Colonic mucosa (tissue), 4 donors: ENCODE measurements at regions not wholly inside any gene's neighbourhood (a gene's known extent, or its start where the extent isn't known, plus 50 kb on each side); places are given as distances from the start of the nearest gene placed in this dataset.

Experiments used
- DNase-seq: peaks from one replicate; pipeline ENCODE4 v3.0.0-alpha.2; 2020
- H3K27ac ChIP-seq: fragments of 200-600 bp; one replicate; pipeline ENCODE4 v1.8.0; 2021
- H3K27me3 ChIP-seq: fragments of 200-600 bp; one replicate; pipeline ENCODE4 v1.8.0; 2021
- H3K36me3 ChIP-seq: fragments of 200-600 bp; one replicate; pipeline ENCODE4 v1.8.0; 2021
- H3K4me1 ChIP-seq: fragments of 200-600 bp; one replicate; pipeline ENCODE4 v1.8.0; 2021; ENCODE audit warnings: mild to moderate bottlenecking
- H3K4me3 ChIP-seq: fragments of 200-600 bp; one replicate; pipeline ENCODE4 v1.8.0; 2021
- H3K9ac ChIP-seq, 2 donors: one replicate each; pipeline ENCODE4 v1.7.0; 2013; ENCODE audit warnings: control low read depth in 2 of 2, low read depth in 2 of 2, low read length in 2 of 2
- H3K9me3 ChIP-seq: fragments of 200-600 bp; one replicate; pipeline ENCODE4 v1.8.0; 2021
- CTCF ChIP-seq: fragments of 200-600 bp; IDR thresholded peaks from one replicate; pipeline ENCODE4 v1.8.0; 2022; ENCODE audit warnings: antibody characterized with exemption, mild to moderate bottlenecking
- intact Hi-C: fragments of 100-400 bp; cut with DNase I; formaldehyde crosslinking; loops from one replicate; pipeline ENCODE4 v1.14.1; 2022
- donor health status: healthy.
- donor health status: DM: no; HTN: no; CAD: no.
- donor health status: DM: no; HTN: no; CAD: no.

GRCh38 chr6:47151232-47151898, 109.2 kb upstream of the ADGRF1 start:
- no peak for DNase-seq
- intact Hi-C loops, result no loop called here
- no peaks in the 10 kb centered on the region for H3K4me1 ChIP-seq
- no peak overlapping the region for H3K27ac ChIP-seq
- no peaks in the 10 kb centered on the region for H3K27me3 ChIP-seq
- no peaks in the 10 kb centered on the region for H3K36me3 ChIP-seq
- H3K9ac ChIP-seq, result no peak overlapping the region
- no peak overlapping the region for H3K4me3 ChIP-seq
- no peaks in the 10 kb centered on the region for H3K9me3 ChIP-seq
- TF ChIP-seq CTCF, result no peak

GRCh38 chr6:47149554-47149953, 107.4 kb upstream of the ADGRF1 start:
- Histone ChIP-seq H3K4me1 (no peaks in the 10 kb centered on the region), H3K9me3 (no peaks in the 10 kb centered on the region), H3K36me3 (no peaks in the 10 kb centered on the region), H3K4me3 (no peak overlapping the region), H3K9ac (no peak overlapping the region), H3K27me3 (no peaks in the 10 kb centered on the region), H3K27ac (no peak overlapping the region)
- TF ChIP-seq CTCF, result no peak
- no peak for DNase-seq
- intact Hi-C loops, result no loop called here

- Histone ChIP-seq H3K4me1 (no peaks in the 10 kb centered on the region), H3K9me3 (no peaks in the 10 kb centered on the region), H3K27ac (no peak overlapping the region), H3K27me3 (no peaks in the 10 kb centered on the region), H3K9ac (no peak overlapping the region), H3K4me3 (no peak overlapping the region), H3K36me3 (no peaks in the 10 kb centered on the region)
- intact Hi-C loops, result no loop called here
- no peak for DNase-seq
- TF ChIP-seq CTCF, result no peak
Observed at GRCh38 chr6:47149066-47149465, 106.9 kb upstream of the ADGRF1 start.

GRCh38 chr6:47147836-47148344, 105.8 kb upstream of the ADGRF1 start:
- no peak overlapping the region for H3K4me3 ChIP-seq
- intact Hi-C loops, result no loop called here
- TF ChIP-seq CTCF, result no peak
- H3K9ac ChIP-seq, result no peak overlapping the region
- no peak overlapping the region for H3K27ac ChIP-seq
- H3K27me3 ChIP-seq, result no peaks in the 10 kb centered on the region
- H3K4me1 ChIP-seq, result no peaks in the 10 kb centered on the region
- no peaks in the 10 kb centered on the region for H3K9me3 ChIP-seq
- H3K36me3 ChIP-seq, result no peaks in the 10 kb centered on the region
- DNase-seq, result no peak

GRCh38 chr6:47147175-47147727, 105.1 kb upstream of the ADGRF1 start:
- Histone ChIP-seq H3K27ac (no peak overlapping the region), H3K27me3 (no peaks in the 10 kb centered on the region), H3K4me1 (no peaks in the 10 kb centered on the region), H3K9me3 (no peaks in the 10 kb centered on the region), H3K9ac (no peak overlapping the region), H3K36me3 (no peaks in the 10 kb centered on the region), H3K4me3 (no peak overlapping the region)
- no peak for DNase-seq
- intact Hi-C loops, result no loop called here
- TF ChIP-seq CTCF, result no peak
